Panc1 (cell line): ENCODE measurements at regions not wholly inside any gene's neighbourhood (a gene's known extent, or its start where the extent isn't known, plus 50 kb on each side); places are given as distances from the start of the nearest gene placed in this dataset.
A peak's percentile ranks its signal among the peaks of the same experiment; 100 is the strongest.

Experiments used
- ATAC-seq: fragments of 200-7000 bp; cut with Tn5 transposase; 2 replicates; pipeline ENCODE4 v1.9.1; 2020; ENCODE audit warnings: mild to moderate bottlenecking, moderate library complexity
- BruUV-seq: library from RNA; stranded (reverse); fragments of 400-500 nt; replicated peaks from 2 replicates; lab custom pipeline; 2021; lab: Mats Ljungman, UMichigan
- CTCF ChIA-PET: fragments of 300-600 bp; sonication (Branson Sonifier 250); formaldehyde crosslinking; loops from one replicate; lab custom pipeline; 2022; ENCODE audit warnings: antibody characterized with exemption; lab: Charles Lee
- POLR2A ChIA-PET: fragments of 300-600 bp; sonication (Branson Sonifier 250); formaldehyde crosslinking; loops from one replicate; lab custom pipeline; 2022; ENCODE audit warnings: antibody characterized with exemption; lab: Charles Lee
- DNase-seq: peaks from one replicate; pipeline ENCODE4 v3.0.0-alpha.2; 2010; ENCODE audit warnings: low read depth, low spot score
- H3K27ac ChIP-seq: 2 replicates; pipeline ENCODE4 v1.5.1; 2011; ENCODE audit warnings: mild to moderate bottlenecking, low read length, inconsistent platforms
- H3K27me3 ChIP-seq: fragments of 200-500 bp; sonication (Bioruptor generic); 2 replicates; pipeline ENCODE4 v1.6.0; 2014; ENCODE audit warnings: low read length, inconsistent platforms; ENCODE audit not compliant: control insufficient read depth, insufficient read depth
- H3K36me3 ChIP-seq: fragments of 200-500 bp; sonication (Bioruptor generic); 2 replicates; pipeline ENCODE4 v1.5.1; 2014; ENCODE audit warnings: inconsistent platforms, mild to moderate bottlenecking, low read length, moderate library complexity; ENCODE audit not compliant: control insufficient read depth, insufficient read depth
- H3K4me1 ChIP-seq: 2 replicates; pipeline ENCODE4 v1.5.1; 2011; ENCODE audit warnings: inconsistent platforms, mild to moderate bottlenecking, low read length, moderate library complexity; ENCODE audit not compliant: control insufficient read depth, insufficient read depth
- H3K4me3 ChIP-seq, 2 experiments: 2 replicates each; pipeline ENCODE4 v1.5.1; 2011 to 2012; ENCODE audit warnings: low read depth in 2 of 2, low read length in 2 of 2, mild to moderate bottlenecking in 2 of 2, inconsistent platforms in 1 of 2, moderate library complexity in 1 of 2
- H3K9me3 ChIP-seq: fragments of 200-500 bp; sonication (Bioruptor generic); 2 replicates; pipeline ENCODE4 v1.5.1; 2014; ENCODE audit warnings: low read depth, mild to moderate bottlenecking, inconsistent platforms, low read length, moderate library complexity; ENCODE audit not compliant: control insufficient read depth, insufficient read depth
- CTCF ChIP-seq: fragments of 450-650 bp; IDR thresholded peaks from 2 replicates; pipeline ENCODE4 v1.5.1; 2017; ENCODE audit warnings: mild to moderate bottlenecking
- POLR2AphosphoS5 ChIP-seq: IDR thresholded peaks from 2 replicates; pipeline ENCODE4 v1.6.1; 2012; ENCODE audit warnings: mild to moderate bottlenecking, low read depth, low read length, moderate library complexity
- REST ChIP-seq, 2 experiments: IDR thresholded peaks; 2 replicates each; pipeline ENCODE4 v1.6.1; 2011 to 2012; ENCODE audit warnings: low read depth in 2 of 2, control low read depth in 1 of 2, low read length in 1 of 2, mild to moderate bottlenecking in 1 of 2, moderate library complexity in 1 of 2; ENCODE audit not compliant: insufficient read depth in 1 of 2
- SIN3A ChIP-seq: IDR thresholded peaks from 2 replicates; pipeline ENCODE4 v1.6.1; 2012; ENCODE audit warnings: low read depth, mild to moderate bottlenecking, low read length, moderate library complexity, borderline replicate concordance; ENCODE audit not compliant: insufficient read depth
- TCF7L2 ChIP-seq: IDR thresholded peaks from 2 replicates; pipeline ENCODE4 v1.6.1; 2011; ENCODE audit warnings: mild to moderate bottlenecking, low read depth, low read length, inconsistent platforms
- in situ Hi-C: cut with HindIII; loops from 2 replicates; pipeline ENCODE4 v1.10.0; 2016; ENCODE audit warnings: low sequenced_read_pairs, low pct_unique_long_range_greater_than_20kb
- intact Hi-C: fragments of 100-400 bp; cut with micrococcal nuclease; formaldehyde crosslinking; loops from one replicate; pipeline ENCODE4 v1.10.0; 2022; ENCODE audit not compliant: unreplicated experiment

DNA sequence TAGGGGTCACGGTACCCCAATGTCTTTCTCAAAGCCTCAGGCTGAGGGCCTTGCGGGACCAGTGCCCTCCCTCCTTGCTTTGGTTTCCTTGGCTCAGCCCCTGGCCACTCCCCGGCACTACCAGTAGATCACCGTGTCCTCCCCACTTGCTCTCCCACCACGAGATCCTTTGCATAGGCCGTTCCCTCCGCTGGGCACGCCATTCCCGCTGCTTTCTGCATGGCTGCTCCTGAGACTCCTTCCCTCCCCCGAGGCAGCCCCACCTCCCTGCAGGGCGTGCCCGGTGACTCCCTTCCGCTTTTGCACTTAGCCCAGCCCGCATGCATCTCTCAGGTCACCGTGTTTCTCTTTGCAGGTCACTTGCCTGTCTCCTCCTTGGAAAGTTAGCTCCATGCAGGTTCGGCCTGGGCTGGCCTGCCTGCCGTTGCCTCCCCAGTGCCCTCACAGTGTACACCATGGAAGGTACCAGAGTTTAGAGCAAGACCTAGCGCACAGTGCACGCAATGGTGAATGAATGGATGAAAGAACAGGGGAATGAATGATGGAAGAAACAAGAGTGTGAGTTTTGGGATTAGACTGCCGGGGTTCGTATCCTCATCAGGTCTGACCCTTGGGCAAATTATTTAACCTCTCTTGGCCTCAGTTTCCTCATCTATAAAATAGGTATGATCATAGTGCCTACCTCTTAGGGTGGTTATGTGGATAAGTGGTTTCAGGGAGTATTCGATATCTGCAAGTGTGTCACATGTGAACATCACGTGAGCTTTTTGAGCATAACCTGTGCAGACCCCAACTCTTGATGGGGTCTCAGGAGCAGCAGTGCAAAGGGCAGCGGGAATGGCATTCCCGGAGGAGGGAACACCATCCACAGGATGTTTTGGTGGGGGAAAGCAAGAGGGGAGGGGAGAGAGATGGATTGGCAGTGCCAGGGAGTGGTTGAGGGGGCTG is 214.3 kb downstream of the C9orf50 start:
- Histone ChIP-seq H3K4me1 (peaks cover 46% of the 10 kb centered on the region), H3K4me3 (no peak overlapping the region), H3K27me3 (no peaks in the 10 kb centered on the region), H3K27ac (peak overlapping the region; percentile 69), H3K9me3 (no peaks in the 10 kb centered on the region), H3K36me3 (no peaks in the 10 kb centered on the region)
- ATAC-seq (peak; percentile 54; the same call in 1 of the 2 replicates), DNase-seq (no peak)
- in situ Hi-C loops (no loop called here), intact Hi-C loops (no loop called here)
- no TSS peak for BruUV-seq
- no peak for TF ChIP-seq TCF7L2
- no peak for TF ChIP-seq POLR2AphosphoS5
- no peak for TF ChIP-seq CTCF
- no peak for TF ChIP-seq SIN3A
- no peak for TF ChIP-seq REST (IDR thresholded peaks at IDR 0.05; ENCODE audit: insufficient read depth in 1 of 2, low read depth in 2 of 2, low read length in 1 of 2)
- POLR2A ChIA-PET, result no interaction called here
- CTCF ChIA-PET, result no interaction called here

DNA sequence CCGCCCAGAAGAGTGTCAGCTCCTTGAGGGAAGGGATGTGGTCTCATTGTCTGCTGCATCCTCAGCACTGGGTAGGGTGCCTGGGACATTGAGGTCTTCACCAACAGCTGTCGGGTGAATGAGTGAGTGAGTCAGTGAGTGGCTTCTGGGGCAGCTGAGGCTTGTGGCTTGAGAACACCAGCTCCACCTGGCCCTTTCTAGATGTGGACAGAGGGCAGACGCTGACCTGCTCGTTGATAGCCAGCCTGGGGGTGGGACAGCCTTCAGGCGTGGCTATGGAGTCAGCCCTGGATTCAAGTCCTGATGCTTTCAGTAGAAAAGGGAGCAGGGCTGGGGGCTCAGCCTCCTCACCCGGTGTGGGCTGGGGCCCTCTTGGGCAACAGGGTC is 215.1 kb downstream of the C9orf50 start:
- Histone ChIP-seq H3K9me3 (no peaks in the 10 kb centered on the region), H3K4me3 (no peak overlapping the region), H3K36me3 (no peaks in the 10 kb centered on the region), H3K27ac (peak overlapping the region; percentile 69; the same call in 1 of the 2 replicates), H3K27me3 (no peaks in the 10 kb centered on the region), H3K4me1 (peaks cover 51% of the 10 kb centered on the region)
- POLR2A ChIA-PET, result no interaction called here
- CTCF ChIA-PET, result no interaction called here
- no TSS peak for BruUV-seq
- DNase-seq (no peak), ATAC-seq (no peak)
- TF ChIP-seq SIN3A, result no peak
- no peak for TF ChIP-seq REST (IDR thresholded peaks at IDR 0.05; ENCODE audit: insufficient read depth in 1 of 2, low read depth in 2 of 2, low read length in 1 of 2)
- no peak for TF ChIP-seq TCF7L2
- no peak for TF ChIP-seq POLR2AphosphoS5
- no peak for TF ChIP-seq CTCF
- intact Hi-C loops, result no loop called here
- in situ Hi-C loops, result no loop called here
